ENCODE measurements at regions not wholly inside any gene's neighbourhood (a gene's known extent, or its start where the extent isn't known, plus 50 kb on each side); places are given as distances from the start of the nearest gene placed in this dataset.
"Not testable (repeated sequence)": the region's sequence is repeated elsewhere in the genome, so short reads cannot be mapped to it uniquely, and the experiment has no call there.

- no peak for FAIRE-seq
Measured at GRCh38 chr21:18722193-18722592, 318.6 kb upstream of the TMPRSS15 start.

DNA sequence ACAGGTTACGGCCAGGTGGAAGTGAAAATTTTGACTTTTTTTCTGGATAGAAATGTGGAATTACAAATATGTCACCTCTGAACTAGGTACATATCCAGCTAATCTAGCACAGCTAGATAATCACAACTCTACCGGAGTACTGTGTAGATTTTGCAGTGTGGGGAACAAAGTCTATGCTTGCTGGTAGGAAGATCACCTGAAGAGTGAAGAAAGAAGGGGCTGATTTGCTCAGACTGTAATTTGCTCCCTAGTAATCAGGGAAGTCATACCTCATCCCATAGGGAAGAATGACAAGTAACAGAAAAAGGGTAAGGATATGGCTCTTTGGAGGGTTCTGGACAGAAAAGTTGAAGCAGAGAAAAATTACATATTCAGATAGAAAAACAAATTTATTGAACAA, 319.6 kb upstream of the TMPRSS15 start:
- no peak for FAIRE-seq

DNA sequence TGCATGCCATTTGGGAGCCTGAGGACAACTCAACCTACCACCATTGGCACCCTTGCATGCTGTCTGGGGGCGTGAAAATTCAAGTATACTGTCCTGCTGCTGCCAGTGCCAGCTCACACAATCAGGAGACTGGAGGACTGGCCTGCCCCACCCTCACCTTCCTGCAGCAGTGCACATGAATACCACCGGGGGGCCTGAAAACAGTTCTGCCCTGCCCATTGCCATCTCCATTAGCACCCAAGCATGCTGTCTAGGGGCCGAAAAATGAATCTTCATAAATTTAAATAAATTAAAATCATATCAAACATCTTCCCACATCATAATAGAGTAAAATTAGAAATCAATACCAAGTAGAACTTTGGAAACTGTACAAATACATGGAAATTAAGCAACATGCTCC, 322.1 kb upstream of the TMPRSS15 start:
- no peak for FAIRE-seq

- FAIRE-seq = no peak
Measured at GRCh38 chr21:18741954-18742353, 338.4 kb upstream of the TMPRSS15 start.

DNA sequence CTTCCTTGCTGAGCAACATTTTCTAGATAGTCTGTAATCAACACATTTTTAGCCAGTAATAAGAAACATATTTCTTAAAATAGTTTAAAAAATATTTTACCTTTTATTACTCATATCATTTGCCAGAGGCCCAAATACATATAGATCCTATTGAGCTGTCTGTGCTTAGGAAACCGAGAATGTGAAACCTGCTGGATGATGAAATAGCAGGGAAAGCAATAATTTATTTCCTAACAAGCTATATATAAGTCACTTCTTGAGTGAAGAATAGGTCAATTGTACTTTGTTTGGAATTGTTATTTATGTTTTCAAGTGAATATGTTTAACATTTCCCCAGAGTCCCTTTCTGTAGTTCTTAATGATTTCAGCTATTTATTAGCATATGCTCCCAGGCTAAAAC, 339.9 kb upstream of the TMPRSS15 start:
- FAIRE-seq = no peak

GRCh38 chr21:18744840-18745239, 341.3 kb upstream of the TMPRSS15 start:
- no peak for FAIRE-seq

GRCh38 chr21:18752894-18753293, 349.3 kb upstream of the TMPRSS15 start:
- FAIRE-seq = not testable (repeated sequence)

- FAIRE-seq = not testable (repeated sequence)
Measured at GRCh38 chr21:18756272-18756671, 352.7 kb upstream of the TMPRSS15 start.

DNA sequence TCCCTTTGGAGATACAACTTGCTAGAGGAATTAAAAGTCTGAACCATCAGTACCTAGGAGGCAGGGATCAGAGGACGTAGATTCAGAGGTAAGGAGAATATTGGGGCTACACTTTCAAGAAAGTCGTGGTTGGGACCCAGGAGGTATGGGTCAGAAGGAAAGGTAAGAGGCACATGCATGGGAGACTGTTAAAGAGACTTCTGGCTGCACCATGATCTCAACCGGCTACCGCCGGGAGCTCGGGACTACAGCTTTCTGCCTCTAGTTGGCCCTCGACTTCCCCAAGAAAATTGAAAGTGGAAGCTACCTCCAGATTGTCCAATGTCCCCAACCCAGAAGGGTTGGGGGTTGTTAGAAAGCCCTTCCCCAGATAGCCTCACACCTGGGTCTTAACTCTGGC, 355.7 kb upstream of the TMPRSS15 start:
- no peak for FAIRE-seq

DNA sequence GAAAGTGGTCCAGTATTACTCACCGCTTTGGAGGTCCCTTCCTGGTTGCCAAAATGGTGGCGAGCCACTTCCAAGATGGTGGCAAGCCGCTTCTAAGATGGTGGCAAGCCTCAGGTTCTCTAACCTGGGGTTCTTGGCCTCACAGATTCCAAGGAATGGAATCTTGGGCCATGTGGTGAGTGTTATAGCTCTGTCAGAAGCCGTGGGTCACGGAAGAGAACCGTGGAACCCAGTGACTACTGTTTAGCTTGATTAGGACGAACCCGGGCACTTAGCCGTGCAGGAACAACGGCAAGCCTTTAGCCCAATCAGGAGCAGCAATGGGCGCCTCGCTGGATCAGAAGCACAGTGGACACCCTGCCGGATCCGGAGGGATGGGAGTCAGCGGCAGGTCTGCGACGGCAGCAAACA, 356.2 kb upstream of the TMPRSS15 start:
- no peak for FAIRE-seq

DNA sequence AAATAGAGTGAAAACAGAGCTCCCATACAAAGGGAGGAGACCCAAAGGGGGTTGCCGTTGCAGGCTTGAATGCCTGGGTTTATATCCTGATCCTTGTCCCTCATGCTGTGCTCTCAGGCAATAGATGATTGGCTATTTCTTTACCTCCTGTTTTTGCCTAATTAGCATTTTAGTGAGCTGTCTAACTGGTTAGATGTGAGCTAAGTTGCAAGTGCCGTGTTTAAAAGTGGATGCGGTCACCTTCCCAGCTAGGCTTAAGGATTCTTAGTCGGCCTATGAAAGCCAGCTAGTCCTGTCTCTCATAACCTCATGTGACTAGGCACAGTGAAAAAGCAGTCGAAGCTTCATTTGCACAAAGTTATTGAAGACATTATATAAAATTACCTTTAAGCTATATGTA, 356.7 kb upstream of the TMPRSS15 start:
- no peak for FAIRE-seq

GRCh38 chr21:18764720-18765119, 361.1 kb upstream of the TMPRSS15 start:
- no peak for FAIRE-seq

GRCh38 chr21:18769599-18769998, 366.0 kb upstream of the TMPRSS15 start:
- FAIRE-seq = no peak

DNA sequence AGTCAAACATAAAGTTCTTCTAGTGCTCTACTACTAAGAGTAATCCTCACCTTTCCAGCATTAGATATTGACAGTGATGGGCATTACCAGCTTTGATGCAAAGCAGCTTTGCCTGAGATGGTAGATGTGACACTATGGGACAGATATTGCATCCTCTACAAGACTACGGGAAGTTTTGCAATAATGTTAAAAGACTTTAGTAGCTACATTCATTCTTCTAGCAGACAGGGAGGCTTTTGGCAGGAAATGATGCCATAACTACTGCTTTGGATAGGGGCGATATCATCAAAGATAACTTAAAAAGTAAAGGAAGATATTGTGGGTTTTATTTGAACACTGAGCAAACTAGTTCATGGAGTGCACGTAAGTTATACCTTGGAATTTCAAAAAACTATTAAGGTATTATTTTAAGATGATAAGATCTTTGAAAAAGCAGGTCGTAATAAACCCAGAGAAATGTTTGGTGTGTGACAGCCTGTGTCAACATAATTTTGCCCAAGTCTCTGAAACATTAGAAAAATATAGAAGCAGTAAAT, 368.3 kb upstream of the TMPRSS15 start:
- FAIRE-seq = no peak

- no peak for FAIRE-seq
Measured at GRCh38 chr21:18772404-18772803, 368.8 kb upstream of the TMPRSS15 start.

DNA sequence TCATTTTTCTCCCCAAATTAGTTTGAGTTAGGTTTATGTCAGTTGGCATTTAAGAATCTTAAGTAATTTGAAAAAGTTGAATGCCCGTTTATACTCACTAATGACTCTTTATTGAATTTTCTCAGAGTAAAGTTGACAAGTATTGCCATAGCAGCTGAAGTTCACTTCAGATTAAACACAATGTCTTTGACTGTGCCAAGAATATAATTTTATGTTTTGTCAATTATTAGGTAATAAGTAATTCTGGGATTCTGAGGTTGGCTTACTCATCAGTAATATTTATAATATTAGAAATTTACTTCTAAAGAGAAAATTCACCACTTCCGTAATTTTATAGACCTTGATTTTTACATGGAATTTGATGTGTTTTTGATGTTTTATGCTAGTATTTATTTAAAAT, 369.3 kb upstream of the TMPRSS15 start:
- no peak for FAIRE-seq

DNA sequence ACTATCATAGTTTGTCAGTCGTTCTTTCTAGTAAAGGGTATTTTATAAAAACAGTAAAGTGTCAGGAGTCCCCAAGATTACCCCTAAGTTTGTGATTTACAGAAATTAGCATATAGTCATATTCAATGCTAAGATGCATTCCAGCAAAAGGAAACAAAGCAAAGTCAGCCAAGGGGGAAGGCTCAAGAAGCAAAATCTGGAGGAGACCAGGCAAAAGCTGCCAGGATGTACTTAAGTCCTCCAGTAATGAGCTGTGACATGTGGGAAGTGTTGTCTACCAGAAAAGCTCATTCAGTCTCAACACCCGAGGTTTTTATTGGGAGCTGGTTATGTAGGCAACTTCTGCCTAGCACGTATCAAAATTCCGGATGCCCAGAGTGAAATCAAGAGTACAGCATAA, 373.4 kb upstream of the TMPRSS15 start:
- FAIRE-seq = no peak

- FAIRE-seq = no peak
Measured at GRCh38 chr21:18782721-18783120, 379.1 kb upstream of the TMPRSS15 start.

- FAIRE-seq = no peak
Measured at GRCh38 chr21:18801468-18801867, 397.9 kb upstream of the TMPRSS15 start.

GRCh38 chr21:18803624-18804023, 400.0 kb upstream of the TMPRSS15 start:
- FAIRE-seq = no peak

GRCh38 chr21:18810136-18810535, 406.6 kb upstream of the TMPRSS15 start:
- FAIRE-seq = no peak

- FAIRE-seq = no peak
Measured at GRCh38 chr21:18812308-18812707, 408.7 kb upstream of the TMPRSS15 start.

GRCh38 chr21:18819507-18819906, 415.9 kb upstream of the TMPRSS15 start:
- no peak for FAIRE-seq

DNA sequence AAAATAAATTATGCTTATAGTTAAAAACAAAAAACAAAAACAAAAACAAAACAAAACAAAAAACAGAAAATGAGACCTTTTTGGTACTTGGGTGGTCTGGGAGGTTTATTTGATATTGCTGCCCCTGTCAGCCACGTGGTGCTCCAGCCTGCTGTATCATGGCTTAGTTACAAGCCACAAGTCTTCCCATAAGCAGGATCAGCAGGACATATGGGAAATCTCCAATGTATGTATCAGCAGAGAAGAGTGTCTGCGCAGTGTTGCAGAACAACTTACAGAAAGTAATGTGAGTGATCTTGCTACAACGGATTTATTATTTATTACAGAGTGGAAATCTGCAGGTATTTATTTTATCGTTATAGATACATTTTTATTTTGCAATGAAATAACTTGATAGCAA, 423.0 kb upstream of the TMPRSS15 start:
- FAIRE-seq = no peak

GRCh38 chr21:18831942-18832676, 428.5 kb upstream of the TMPRSS15 start:
- FAIRE-seq = no peak
